Thyroid gland (tissue), 4 donors: ENCODE measurements at regions not wholly inside any gene's neighbourhood (a gene's known extent, or its start where the extent isn't known, plus 50 kb on each side); places are given as distances from the start of the nearest gene placed in this dataset.

ENCODE experiments used
- DNase-seq, 2 donors: peaks; one replicate each; pipeline ENCODE4 v3.0.0-alpha.2; 2019
- H3K27ac ChIP-seq, 3 donors: fragments of 200-600 bp; sonication (generic); 1 replicate in 2 of 3; 2 replicates in 1 of 3; pipeline ENCODE4 v1.5.1; 2016 to 2019; ENCODE audit warnings: mild to moderate bottlenecking in 1 of 3, moderate library complexity in 1 of 3
- H3K27me3 ChIP-seq: fragments of 200-600 bp; sonication (generic); one replicate; pipeline ENCODE4 v1.5.1; 2019
- H3K36me3 ChIP-seq, 2 donors: fragments of 200-600 bp; sonication (generic); one replicate each; pipeline ENCODE4 v1.5.1; 2016 to 2019
- H3K4me1 ChIP-seq, 2 donors: fragments of 200-600 bp; sonication (generic); one replicate each; pipeline ENCODE4 v1.5.1; 2017 to 2019
- H3K4me3 ChIP-seq, 3 donors: fragments of 200-600 bp; sonication (generic); replicated peaks in 1 of 3; 1 replicate in 2 of 3; 2 replicates in 1 of 3; pipeline ENCODE4 v1.5.1; 2016; ENCODE audit warnings: mild to moderate bottlenecking in 1 of 3
- H3K9me3 ChIP-seq: fragments of 200-600 bp; sonication (generic); one replicate; pipeline ENCODE4 v1.5.1; 2017
- CTCF ChIP-seq, 6 experiments: fragments of 200-600 bp in 3 of 6; fragments of 450-650 bp in 3 of 6; sonication (generic) in 3 of 6; IDR thresholded peaks; one replicate each; pipeline ENCODE4 v1.5.1; 2016 to 2019; ENCODE audit warnings: antibody characterized with exemption in 6 of 6, mild to moderate bottlenecking in 2 of 6, inconsistent platforms in 1 of 6, moderate library complexity in 1 of 6
- POLR2A ChIP-seq, 2 donors: fragments of 450-650 bp; IDR thresholded peaks; one replicate each; pipeline ENCODE4 v1.6.1; 2017; ENCODE audit warnings: antibody characterized with exemption in 2 of 2, mild to moderate bottlenecking in 2 of 2, moderate library complexity in 1 of 2
- WGBS, 2 donors: methylation state at CpG; one replicate each; pipeline ENCODE4 v1.1.5; 2017; 5-methylcytosine and 5-hydroxymethylcytosine counted together
- intact Hi-C: fragments of 100-400 bp; cut with DNase I; formaldehyde crosslinking; loops from one replicate; pipeline ENCODE4 v1.15.1; 2023

GRCh38 chrX:54615109-54615508, 85.1 kb downstream of the GNL3L start:
- intact Hi-C loops = no loop called here
- H3K36me3 ChIP-seq = no peaks in the 10 kb centered on the region
- H3K27me3 ChIP-seq = no peaks in the 10 kb centered on the region
- H3K4me1 ChIP-seq = no peaks in the 10 kb centered on the region
- 95 to 97% methylated on average over 1 of the region's 1 CpG for WGBS, 2 donors
- no peak for DNase-seq
- no peak overlapping the region for H3K4me3 ChIP-seq
- H3K9me3 ChIP-seq = no peaks in the 10 kb centered on the region
- H3K27ac ChIP-seq = no peak overlapping the region
- TF ChIP-seq POLR2A (IDR thresholded peaks at IDR 0.05) = no peak
- no peak for TF ChIP-seq CTCF (IDR thresholded peaks at IDR 0.05)

GRCh38 chrX:54633641-54634040, 103.6 kb downstream of the GNL3L start:
- H3K9me3 ChIP-seq = no peaks in the 10 kb centered on the region
- intact Hi-C loops = loop anchor here (10.0 kb wide), 1 partner anchor 361 kb away; the partner anchor contains the start of gene PFKFB1
- no peaks in the 10 kb centered on the region for H3K36me3 ChIP-seq
- TF ChIP-seq CTCF (IDR thresholded peaks at IDR 0.05) = no peak
- no peak for TF ChIP-seq POLR2A (IDR thresholded peaks at IDR 0.05)
- H3K4me1 ChIP-seq = no peaks in the 10 kb centered on the region
- H3K27ac ChIP-seq = no peak overlapping the region
- 76 to 95% methylated on average over 2 to 3 of the region's 3 CpGs for WGBS, 2 donors
- no peak for DNase-seq
- no peaks in the 10 kb centered on the region for H3K27me3 ChIP-seq
- no peak overlapping the region for H3K4me3 ChIP-seq

GRCh38 chrX:54639018-54639345, 109.0 kb downstream of the GNL3L start:
- H3K4me3 ChIP-seq = no peak overlapping the region
- no peaks in the 10 kb centered on the region for H3K4me1 ChIP-seq
- no peak for DNase-seq
- H3K36me3 ChIP-seq = no peaks in the 10 kb centered on the region
- 31 to 37% methylated on average over 3 of the region's 3 CpGs for WGBS, 2 donors
- TF ChIP-seq POLR2A (IDR thresholded peaks at IDR 0.05) = no peak
- no peak for TF ChIP-seq CTCF (IDR thresholded peaks at IDR 0.05)
- H3K9me3 ChIP-seq = no peaks in the 10 kb centered on the region
- intact Hi-C loops = loop anchor here (10.0 kb wide), 1 partner anchor 356 kb away; the partner anchor contains the start of gene PFKFB1
- H3K27me3 ChIP-seq = no peaks in the 10 kb centered on the region
- peak overlapping the region; percentile 66 to 90 (median 85) for H3K27ac ChIP-seq

GRCh38 chrX:54639346-54640102, 109.5 kb downstream of the GNL3L start:
- intact Hi-C loops = loop anchor here (10.0 kb wide), 1 partner anchor 355 kb away; the partner anchor contains the start of gene PFKFB1

More at GRCh38 chrX:54639346-54640102, 109.5 kb downstream of the GNL3L start:
- WGBS, 2 donors = 0% methylated on average over 15 to 30 of the region's 47 CpGs
- H3K36me3 ChIP-seq = no peaks in the 10 kb centered on the region
- H3K9me3 ChIP-seq = no peaks in the 10 kb centered on the region
- DNase-seq = peak; percentile 96
- H3K27ac ChIP-seq = peak overlapping the region; percentile 66 to 90 (median 85)
- peak overlapping the region in 1 of 3 donors; percentile 17 for H3K4me3 ChIP-seq
- no peaks in the 10 kb centered on the region for H3K4me1 ChIP-seq
- H3K27me3 ChIP-seq = no peaks in the 10 kb centered on the region
- peak in 5 of 6 experiments; percentile 18 to 56 (median 55) for TF ChIP-seq CTCF (IDR thresholded peaks at IDR 0.05)
- TF ChIP-seq POLR2A (IDR thresholded peaks at IDR 0.05) = peak in 1 of 2 donors; percentile 74
